ENCODE measurements at regions not wholly inside any gene's neighbourhood (a gene's known extent, or its start where the extent isn't known, plus 50 kb on each side); places are given as distances from the start of the nearest gene placed in this dataset.

DNA sequence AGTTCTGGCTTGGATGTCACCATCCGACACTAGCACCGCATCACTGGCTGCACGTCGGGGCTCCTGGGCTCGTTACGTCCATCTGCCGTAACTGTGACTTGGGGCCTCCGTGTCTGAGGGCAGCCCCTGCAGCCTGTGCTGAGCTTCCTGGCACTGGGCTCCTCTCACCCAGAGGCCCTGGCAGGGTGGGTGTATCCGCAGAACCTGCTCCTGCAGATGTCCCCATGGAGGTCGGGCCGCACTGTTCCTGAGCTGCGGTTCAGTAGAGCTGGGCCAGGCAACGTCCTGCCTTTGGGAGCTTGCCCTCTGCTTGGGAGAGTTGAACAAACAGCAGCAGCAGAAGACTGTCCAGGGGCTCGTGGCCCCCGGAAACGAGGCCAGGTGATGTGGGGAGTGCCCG, 71.4 kb downstream of the RGS12 start:
- DNase-seq (ENCODE audit: low read depth) = no peak
- H3K4me3 ChIP-seq (ENCODE audit: low read length) = no peak overlapping the region
- TF ChIP-seq, protein P1, sequence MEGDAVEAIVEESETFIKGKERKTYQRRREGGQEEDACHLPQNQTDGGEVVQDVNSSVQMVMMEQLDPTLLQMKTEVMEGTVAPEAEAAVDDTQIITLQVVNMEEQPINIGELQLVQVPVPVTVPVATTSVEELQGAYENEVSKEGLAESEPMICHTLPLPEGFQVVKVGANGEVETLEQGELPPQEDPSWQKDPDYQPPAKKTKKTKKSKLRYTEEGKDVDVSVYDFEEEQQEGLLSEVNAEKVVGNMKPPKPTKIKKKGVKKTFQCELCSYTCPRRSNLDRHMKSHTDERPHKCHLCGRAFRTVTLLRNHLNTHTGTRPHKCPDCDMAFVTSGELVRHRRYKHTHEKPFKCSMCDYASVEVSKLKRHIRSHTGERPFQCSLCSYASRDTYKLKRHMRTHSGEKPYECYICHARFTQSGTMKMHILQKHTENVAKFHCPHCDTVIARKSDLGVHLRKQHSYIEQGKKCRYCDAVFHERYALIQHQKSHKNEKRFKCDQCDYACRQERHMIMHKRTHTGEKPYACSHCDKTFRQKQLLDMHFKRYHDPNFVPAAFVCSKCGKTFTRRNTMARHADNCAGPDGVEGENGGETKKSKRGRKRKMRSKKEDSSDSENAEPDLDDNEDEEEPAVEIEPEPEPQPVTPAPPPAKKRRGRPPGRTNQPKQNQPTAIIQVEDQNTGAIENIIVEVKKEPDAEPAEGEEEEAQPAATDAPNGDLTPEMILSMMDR (conservative IDR thresholded peaks at IDR 0.05; ENCODE audit: low read depth, low read length) = no peak

DNA sequence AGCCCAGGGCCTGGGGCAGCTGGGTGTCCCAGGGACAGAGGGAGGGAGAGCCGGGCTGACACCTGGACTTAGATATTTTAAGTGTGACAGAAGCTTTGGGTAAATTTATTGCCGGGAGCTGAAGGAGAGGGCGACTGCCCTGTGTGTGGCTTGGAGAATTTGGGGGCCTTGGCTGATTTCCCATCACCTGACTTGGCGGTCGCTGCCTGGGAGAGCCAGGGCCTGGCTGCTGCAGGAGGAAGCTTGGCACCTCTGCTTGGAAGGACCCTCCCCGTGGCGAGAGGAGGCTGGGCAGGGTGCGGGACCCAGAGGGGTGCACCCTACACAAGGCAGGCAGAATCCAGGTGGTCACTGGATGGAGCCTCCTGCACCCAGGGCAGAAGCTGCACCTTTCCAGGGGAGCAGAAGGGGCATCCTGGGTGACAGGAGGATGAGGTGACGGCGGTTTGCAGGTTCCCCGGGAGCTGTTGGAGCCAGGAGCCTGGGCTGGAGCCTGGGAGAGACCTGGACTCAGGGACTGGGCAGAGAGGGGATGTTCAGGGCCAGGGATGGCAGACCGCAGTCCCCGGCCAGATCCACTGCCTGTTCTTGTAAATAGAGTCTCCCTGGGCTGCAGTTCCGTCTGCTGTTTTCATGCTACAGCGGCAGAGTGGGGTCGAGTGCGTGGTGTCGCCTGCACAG, 72.0 kb downstream of the RGS12 start:
- TF ChIP-seq, protein P1 (conservative IDR thresholded peaks at IDR 0.05; ENCODE audit: low read depth, low read length) = no peak
- no peak for DNase-seq (ENCODE audit: low read depth)
- no peak overlapping the region for H3K4me3 ChIP-seq (ENCODE audit: low read length)

- TF ChIP-seq, protein P1 (conservative IDR thresholded peaks at IDR 0.05; ENCODE audit: low read depth, low read length) = no peak
- no peak for DNase-seq (ENCODE audit: low read depth)
Observed at GRCh38 chr4:3365326-3365725, 72.5 kb downstream of the RGS12 start.

GRCh38 chr4:3365871-3366842, 73.3 kb downstream of the RGS12 start:
- DNase-seq (ENCODE audit: low read depth) = no peak
- no peak overlapping the region for H3K4me3 ChIP-seq (ENCODE audit: low read length)
- TF ChIP-seq, protein P1 (conservative IDR thresholded peaks at IDR 0.05; ENCODE audit: low read depth, low read length) = no peak

More at GRCh38 chr4:3365326-3365725, 72.5 kb downstream of the RGS12 start:
- H3K4me3 ChIP-seq (ENCODE audit: low read length) = no peak overlapping the region

DNA sequence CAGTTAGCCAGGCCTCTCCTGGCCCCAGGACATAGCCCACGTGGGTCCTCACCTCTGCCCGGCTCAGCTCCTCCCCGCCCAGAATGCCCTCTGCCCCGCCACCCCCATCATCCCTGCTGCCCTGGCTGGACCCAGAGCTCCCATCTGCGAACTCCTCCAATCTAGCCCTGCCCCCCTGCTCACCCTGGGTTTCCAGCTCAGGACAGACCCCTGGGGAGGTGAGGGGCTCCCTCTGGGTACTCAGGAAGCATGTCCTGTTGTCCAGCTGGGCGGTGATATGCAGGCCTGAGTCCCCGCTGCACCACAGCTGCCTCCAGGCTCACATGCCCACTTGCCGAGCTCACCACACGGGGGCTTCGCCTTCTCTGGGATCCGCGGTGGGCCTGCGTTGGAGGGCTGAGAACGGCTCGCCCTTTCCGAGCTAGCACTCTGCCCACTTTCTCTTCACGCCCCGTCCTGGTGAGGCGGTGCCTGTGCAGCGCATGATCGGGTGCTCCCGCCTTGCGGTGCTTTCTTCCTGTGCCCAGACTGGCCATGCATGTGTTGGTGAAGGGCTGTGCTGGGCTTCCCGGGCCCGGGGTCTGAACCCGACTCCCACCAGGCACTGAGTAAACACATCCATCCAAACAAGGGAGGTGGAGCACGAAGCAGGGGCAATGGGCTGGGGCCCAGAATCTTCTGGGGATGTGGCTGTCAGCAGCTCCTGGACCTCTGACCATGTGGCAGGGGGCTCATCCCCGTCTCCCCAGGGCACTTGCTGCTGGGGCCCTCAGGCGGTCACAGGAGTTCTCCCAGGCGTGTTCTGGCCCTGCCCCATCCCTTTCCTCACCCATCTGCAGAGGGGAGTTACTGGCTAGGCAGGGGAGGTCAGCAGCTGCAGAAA, 74.3 kb downstream of the RGS12 start:
- DNase-seq (ENCODE audit: low read depth) = no peak
- TF ChIP-seq, protein P1 (conservative IDR thresholded peaks at IDR 0.05; ENCODE audit: low read depth, low read length) = no peak
- H3K4me3 ChIP-seq (ENCODE audit: low read length) = no peak overlapping the region

DNA sequence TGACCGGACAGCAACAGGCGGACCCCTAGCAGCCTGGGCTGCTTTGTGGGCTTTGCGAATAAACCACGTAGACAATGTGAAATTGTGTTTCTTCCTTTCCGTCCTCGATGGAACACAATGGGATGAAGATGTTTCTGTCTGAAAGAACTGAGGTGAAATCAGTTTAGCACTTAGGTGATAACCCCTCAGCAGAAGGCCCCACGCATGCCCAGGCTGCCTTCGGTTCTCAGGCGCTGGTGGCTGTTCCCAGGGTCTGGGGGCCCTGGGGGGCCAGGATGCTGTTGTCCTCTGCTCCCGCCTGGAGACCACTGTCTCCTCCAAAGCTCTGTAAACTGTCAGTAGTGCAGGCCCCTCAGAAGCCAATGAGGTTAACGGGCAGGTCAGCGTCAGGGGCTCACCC, 73.9 kb upstream of the HGFAC start:
- H3K4me3 ChIP-seq (ENCODE audit: low read length) = no peak overlapping the region
- no peak for DNase-seq (ENCODE audit: low read depth)
- TF ChIP-seq, protein P1 (conservative IDR thresholded peaks at IDR 0.05; ENCODE audit: low read depth, low read length) = no peak
